ENCODE measurements at regions not wholly inside any gene's neighbourhood (a gene's known extent, or its start where the extent isn't known, plus 50 kb on each side); places are given as distances from the start of the nearest gene placed in this dataset.

DNA sequence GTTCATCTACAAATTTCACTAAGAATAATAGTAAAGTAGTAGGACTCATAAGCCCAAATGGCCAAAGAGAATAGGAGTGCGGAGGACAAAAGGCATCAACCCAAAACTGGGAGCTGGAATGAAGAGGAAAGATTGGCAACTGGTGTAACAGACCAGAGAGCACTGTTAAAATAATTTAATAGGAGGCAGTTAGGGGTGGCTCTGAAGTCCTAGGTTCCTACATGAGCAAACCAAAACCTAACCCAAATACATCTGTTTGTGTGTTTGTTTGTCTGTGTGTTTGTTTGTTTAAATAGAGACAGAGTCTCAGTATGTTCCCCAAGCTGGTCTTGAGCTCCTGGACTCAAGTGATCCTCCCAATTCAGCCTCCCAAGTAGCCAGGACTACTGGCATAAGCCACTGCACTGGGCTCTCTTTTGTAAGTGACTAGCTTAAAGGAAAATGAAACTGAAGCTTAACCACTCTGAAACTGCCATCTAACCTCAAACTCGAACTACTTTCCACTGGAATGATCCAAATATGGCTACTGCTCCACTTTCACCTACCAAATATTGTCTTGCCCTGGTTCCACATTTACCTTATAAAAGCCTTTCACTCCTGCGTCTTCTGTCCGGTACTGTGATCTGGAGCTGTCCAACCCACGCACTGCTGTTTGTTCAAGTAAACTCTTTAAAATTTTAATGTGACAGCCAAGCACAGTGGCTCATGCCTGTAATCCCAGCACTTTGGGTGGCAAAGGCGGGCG lies 94.9 kb downstream of the AKR1D1 start:
- WGBS (ENCODE audit: insufficient coverage) = 78% methylated on average over 6 of the region's 7 CpGs

DNA sequence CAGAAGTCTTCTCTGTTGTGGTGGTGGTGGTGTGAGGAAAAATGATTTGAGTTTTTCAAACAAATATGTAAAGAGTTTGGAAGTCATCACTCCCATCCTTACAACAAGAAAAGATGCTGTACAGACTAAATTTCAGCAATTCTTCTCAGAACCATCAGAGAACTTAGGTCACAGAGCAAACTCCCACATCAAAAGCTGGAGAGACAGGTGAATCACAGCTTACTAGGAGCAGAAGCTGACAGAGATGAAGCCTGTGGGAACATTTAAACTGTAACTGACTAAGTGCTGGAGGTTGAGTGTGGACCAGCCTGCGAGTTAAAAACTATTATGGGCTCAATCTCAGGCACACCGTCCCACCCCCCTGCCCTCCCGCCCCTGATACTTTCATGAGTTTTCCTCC lies 97.3 kb downstream of the AKR1D1 start:
- TF ChIP-seq, protein P1, sequence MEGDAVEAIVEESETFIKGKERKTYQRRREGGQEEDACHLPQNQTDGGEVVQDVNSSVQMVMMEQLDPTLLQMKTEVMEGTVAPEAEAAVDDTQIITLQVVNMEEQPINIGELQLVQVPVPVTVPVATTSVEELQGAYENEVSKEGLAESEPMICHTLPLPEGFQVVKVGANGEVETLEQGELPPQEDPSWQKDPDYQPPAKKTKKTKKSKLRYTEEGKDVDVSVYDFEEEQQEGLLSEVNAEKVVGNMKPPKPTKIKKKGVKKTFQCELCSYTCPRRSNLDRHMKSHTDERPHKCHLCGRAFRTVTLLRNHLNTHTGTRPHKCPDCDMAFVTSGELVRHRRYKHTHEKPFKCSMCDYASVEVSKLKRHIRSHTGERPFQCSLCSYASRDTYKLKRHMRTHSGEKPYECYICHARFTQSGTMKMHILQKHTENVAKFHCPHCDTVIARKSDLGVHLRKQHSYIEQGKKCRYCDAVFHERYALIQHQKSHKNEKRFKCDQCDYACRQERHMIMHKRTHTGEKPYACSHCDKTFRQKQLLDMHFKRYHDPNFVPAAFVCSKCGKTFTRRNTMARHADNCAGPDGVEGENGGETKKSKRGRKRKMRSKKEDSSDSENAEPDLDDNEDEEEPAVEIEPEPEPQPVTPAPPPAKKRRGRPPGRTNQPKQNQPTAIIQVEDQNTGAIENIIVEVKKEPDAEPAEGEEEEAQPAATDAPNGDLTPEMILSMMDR (IDR thresholded peaks at IDR 0.05) = no peak
- intact Hi-C loops (cut with micrococcal nuclease) = no loop called here
- Mint-ChIP-seq H3K4me3 (no peak overlapping the region), H3K9me3 (peaks cover 7 to 20% (median 17%) of the 10 kb centered on the region in 7 donors), H3K36me3 (peaks cover 0 to 3% of the 10 kb centered on the region in 2 donors), H3K27me3 (ENCODE audit: low read depth in 3 of 3) (peaks cover 0 to 4% (median 2%) of the 10 kb centered on the region in 3 donors), H3K4me1 (peaks cover 7% of the 10 kb centered on the region), H3K27ac (no peak overlapping the region)
- Histone ChIP-seq H3K27me3 (ENCODE audit: control insufficient read depth in 2 of 2, insufficient read depth in 2 of 2, low read length in 2 of 2) (no peaks in the 10 kb centered on the region), H3K27ac (ENCODE audit: low read depth in 1 of 2, low read length in 2 of 2) (no peak overlapping the region), H2AFZ (ENCODE audit: insufficient read depth, low read depth, low read length, poor library complexity, severe bottlenecking) (no peak overlapping the region), H3K4me3 (replicated peaks in 1 of 3; ENCODE audit: low read depth in 2 of 3, low read length in 3 of 3) (no peak overlapping the region), H3K4me2 (replicated peaks; ENCODE audit: extremely low read depth, low read length, poor library complexity, severe bottlenecking) (no peak overlapping the region), H4K20me1 (ENCODE audit: insufficient read depth, low read length) (no peaks in the 10 kb centered on the region), H3K9ac (ENCODE audit: insufficient read depth, low read length, poor library complexity, severe bottlenecking) (no peak overlapping the region), H3K36me3 (replicated peaks in 1 of 2; ENCODE audit: control insufficient read depth in 1 of 2, insufficient read depth in 2 of 2, low read length in 2 of 2) (no peaks in the 10 kb centered on the region), H3K79me2 (ENCODE audit: insufficient read depth, low read length) (no peaks in the 10 kb centered on the region), H3K4me1 (ENCODE audit: control insufficient read depth in 1 of 2, insufficient read depth in 2 of 2, low read length in 2 of 2) (peaks cover 0 to 8% of the 10 kb centered on the region in 2 donors), H3K9me3 (replicated peaks in 1 of 2; ENCODE audit: control insufficient read depth in 1 of 2, insufficient read depth in 1 of 2, low read length in 2 of 2) (peaks cover 4 to 12% of the 10 kb centered on the region in 2 donors)
- no peak for DNase-seq
- WGBS (ENCODE audit: insufficient coverage) = 100% methylated on average over 1 of the region's 3 CpGs

More for the DNA sequence above, 94.9 kb downstream of the AKR1D1 start:
- peak overlapping the region; percentile 1 for H3K4me2 ChIP-seq (replicated peaks; ENCODE audit: extremely low read depth, low read length, poor library complexity, severe bottlenecking)
- TF ChIP-seq, protein P1 (IDR thresholded peaks at IDR 0.05) = no peak
- peaks cover 7% of the 10 kb centered on the region for H3K4me1 Mint-ChIP-seq
- peak overlapping the region in 1 of 2 donors; percentile 56 for H3K4me3 Mint-ChIP-seq
- no peaks in the 10 kb centered on the region for H3K36me3 ChIP-seq (replicated peaks in 1 of 2; ENCODE audit: control insufficient read depth in 1 of 2, insufficient read depth in 2 of 2, low read length in 2 of 2)
- H3K4me3 ChIP-seq (replicated peaks in 1 of 3; ENCODE audit: low read depth in 2 of 3, low read length in 3 of 3) = no peak overlapping the region
- peaks cover 4 to 15% of the 10 kb centered on the region in 2 donors for H3K9me3 ChIP-seq (replicated peaks in 1 of 2; ENCODE audit: control insufficient read depth in 1 of 2, insufficient read depth in 1 of 2, low read length in 2 of 2)
- peak overlapping the region; percentile 74 for H2AFZ ChIP-seq (ENCODE audit: insufficient read depth, low read depth, low read length, poor library complexity, severe bottlenecking)
- H4K20me1 ChIP-seq (ENCODE audit: insufficient read depth, low read length) = no peaks in the 10 kb centered on the region
- peak overlapping the region in 1 of 2 donors; percentile 44 for H3K27ac ChIP-seq (ENCODE audit: low read depth in 1 of 2, low read length in 2 of 2)
- peaks cover 0 to 3% (median 0%) of the 10 kb centered on the region in 3 donors for H3K27me3 Mint-ChIP-seq (ENCODE audit: low read depth in 3 of 3)
- H3K9ac ChIP-seq (ENCODE audit: insufficient read depth, low read length, poor library complexity, severe bottlenecking) = no peak overlapping the region
- H3K27me3 ChIP-seq (ENCODE audit: control insufficient read depth in 2 of 2, insufficient read depth in 2 of 2, low read length in 2 of 2) = no peaks in the 10 kb centered on the region
- H3K4me1 ChIP-seq (ENCODE audit: control insufficient read depth in 1 of 2, insufficient read depth in 2 of 2, low read length in 2 of 2) = peaks cover 0 to 8% of the 10 kb centered on the region in 2 donors
- H3K9me3 Mint-ChIP-seq = peaks cover 7 to 29% (median 23%) of the 10 kb centered on the region in 7 donors
- no peaks in the 10 kb centered on the region for H3K79me2 ChIP-seq (ENCODE audit: insufficient read depth, low read length)
- peaks cover 0 to 3% of the 10 kb centered on the region in 2 donors for H3K36me3 Mint-ChIP-seq
- intact Hi-C loops (cut with micrococcal nuclease) = no loop called here
- peak overlapping the region in 2 of 7 donors; percentile 5 to 43 for H3K27ac Mint-ChIP-seq
- DNase-seq = no peak

All from CD14-positive monocyte (primary cell).